ENCODE measurements at regions not wholly inside any gene's neighbourhood (a gene's known extent, or its start where the extent isn't known, plus 50 kb on each side); places are given as distances from the start of the nearest gene placed in this dataset.

GRCh38 chr13:65629926-65630325 lies 1600.2 kb downstream of the PCDH9 start:
- H3K4me3 ChIP-seq, result no peak overlapping the region
- DNase-seq (no peak), ATAC-seq (no peak)
- intact Hi-C loops (cut with DNase I), result no loop called here
- WGBS, 3 donors, result 75 to 82% (median 76%) methylated on average over 2 of the region's 2 CpGs
- H3K4me1 ChIP-seq, result no peaks in the 10 kb centered on the region
- H3K27ac ChIP-seq, result no peak overlapping the region
- no peaks in the 10 kb centered on the region for H3K9me3 ChIP-seq
- no peaks in the 10 kb centered on the region for H3K36me3 ChIP-seq (ENCODE audit: insufficient read depth in 1 of 2, low read depth in 1 of 2)
- TF ChIP-seq CTCF (IDR thresholded peaks at IDR 0.05), result no peak
- H3K27me3 ChIP-seq (ENCODE audit: insufficient read depth in 3 of 3, low read length in 2 of 3), result no peaks in the 10 kb centered on the region

GRCh38 chr13:65623148-65623547 lies 1607.0 kb downstream of the PCDH9 start:
- TF ChIP-seq CTCF (IDR thresholded peaks at IDR 0.05), result no peak
- Histone ChIP-seq H3K36me3 (ENCODE audit: insufficient read depth in 1 of 2, low read depth in 1 of 2) (no peaks in the 10 kb centered on the region), H3K27me3 (ENCODE audit: insufficient read depth in 3 of 3, low read length in 2 of 3) (no peaks in the 10 kb centered on the region), H3K4me1 (no peaks in the 10 kb centered on the region), H3K27ac (no peak overlapping the region), H3K9me3 (no peaks in the 10 kb centered on the region), H3K4me3 (no peak overlapping the region)
- intact Hi-C loops (cut with DNase I), result no loop called here
- DNase-seq, result no peak
- no peak for ATAC-seq
- WGBS, 3 donors, result 89 to 92% (median 91%) methylated on average over 3 of the region's 3 CpGs

- 84 to 93% (median 84%) methylated on average over 3 of the region's 3 CpGs for WGBS, 3 donors
- Histone ChIP-seq H3K27me3 (ENCODE audit: insufficient read depth in 3 of 3, low read length in 2 of 3) (no peaks in the 10 kb centered on the region), H3K4me3 (no peak overlapping the region), H3K36me3 (ENCODE audit: insufficient read depth in 1 of 2, low read depth in 1 of 2) (no peaks in the 10 kb centered on the region), H3K9me3 (no peaks in the 10 kb centered on the region), H3K27ac (no peak overlapping the region), H3K4me1 (no peaks in the 10 kb centered on the region)
- DNase-seq, result no peak
- intact Hi-C loops (cut with DNase I), result no loop called here
- ATAC-seq, result no peak
- no peak for TF ChIP-seq CTCF (IDR thresholded peaks at IDR 0.05)
Observed at GRCh38 chr13:65615506-65615905, 1614.6 kb downstream of the PCDH9 start.

- Histone ChIP-seq H3K27ac (no peak overlapping the region), H3K4me1 (no peaks in the 10 kb centered on the region), H3K36me3 (ENCODE audit: insufficient read depth in 1 of 2, low read depth in 1 of 2) (no peaks in the 10 kb centered on the region), H3K9me3 (no peaks in the 10 kb centered on the region), H3K27me3 (ENCODE audit: insufficient read depth in 3 of 3, low read length in 2 of 3) (no peaks in the 10 kb centered on the region), H3K4me3 (no peak overlapping the region)
- WGBS, 3 donors, result 71 to 83% (median 79%) methylated on average over 2 of the region's 2 CpGs
- no peak for TF ChIP-seq CTCF (IDR thresholded peaks at IDR 0.05)
- intact Hi-C loops (cut with DNase I), result no loop called here
- DNase-seq (no peak), ATAC-seq (no peak)
Observed at GRCh38 chr13:65613004-65613403, 1617.1 kb downstream of the PCDH9 start.

GRCh38 chr13:65609350-65609749 lies 1620.8 kb downstream of the PCDH9 start:
- no peak for ATAC-seq
- Histone ChIP-seq H3K36me3 (ENCODE audit: insufficient read depth in 1 of 2, low read depth in 1 of 2) (no peaks in the 10 kb centered on the region), H3K4me1 (no peaks in the 10 kb centered on the region), H3K27me3 (ENCODE audit: insufficient read depth in 3 of 3, low read length in 2 of 3) (no peaks in the 10 kb centered on the region), H3K4me3 (no peak overlapping the region), H3K9me3 (no peaks in the 10 kb centered on the region), H3K27ac (no peak overlapping the region)
- DNase-seq, result no peak
- intact Hi-C loops (cut with DNase I), result no loop called here
- WGBS, 3 donors, result 73 to 80% (median 80%) methylated on average over 2 of the region's 2 CpGs
- no peak for TF ChIP-seq CTCF (IDR thresholded peaks at IDR 0.05)

Measured in psoas muscle (tissue), 7 donors.